K562 (cell line): ENCODE measurements at regions not wholly inside any gene's neighbourhood (a gene's known extent, or its start where the extent isn't known, plus 50 kb on each side); places are given as distances from the start of the nearest gene placed in this dataset.

Source experiments
- ATAC-seq: fragments of 200-7000 bp; cut with Tn5 transposase; 3 replicates; pipeline ENCODE4 v1.9.1; 2020; ENCODE audit warnings: moderate library complexity
- BruUV-seq: library from RNA; stranded (reverse); fragments of 400-500 nt; replicated peaks from 2 replicates; lab custom pipeline; 2021; lab: Mats Ljungman, UMichigan
- CTCF ChIA-PET: fragments of 300-600 bp; formaldehyde crosslinking; extraction: SDS; loops from one replicate; lab custom pipeline; 2021; ENCODE audit warnings: low intra/inter-chr PET ratio; lab: Yijun Ruan, JAX
- POLR2A ChIA-PET: fragments of 300-600, 350-650 bp; sonication (Branson Sonifier 250); formaldehyde crosslinking; extraction: SDS; loops from one replicate; lab custom pipeline; 2021; ENCODE audit warnings: antibody characterized with exemption, inconsistent platforms; lab: Yijun Ruan, JAX
- DNase-seq, 4 experiments: peaks; one replicate each; pipeline versions ENCODE4 v3.0.0 to v3.0.0-alpha.2; 2011 to 2018; ENCODE audit warnings: low spot score in 3 of 4, mixed read lengths in 3 of 4; ENCODE audit errors: extremely low read depth in 1 of 4
- FAIRE-seq: peaks from 2 replicates; lab custom pipeline; 2011; peaks lifted over from hg19 to GRCh38; lab: Jason Lieb, UNC
- H2AFZ ChIP-seq: 2 replicates; pipeline ENCODE4 v1.6.0; 2011; ENCODE audit warnings: low read depth, low read length, control low read depth, inconsistent platforms
- H3K27ac ChIP-seq: fragments of 200-600 bp; 3 replicates; pipeline ENCODE4 v1.8.0; 2011; ENCODE audit warnings: low read depth, mild to moderate bottlenecking, control low read depth, inconsistent platforms, low read length, moderate library complexity, mixed read lengths; ENCODE audit errors: extremely low read depth
- H3K27me3 ChIP-seq, 2 experiments: fragments of 300-600 bp in 1 of 2; 2 replicates in 1 of 2; 3 replicates in 1 of 2; pipeline versions ENCODE4 v1.6.0 to v1.8.0; 2011; ENCODE audit warnings: inconsistent platforms in 2 of 2, low read length in 2 of 2, mild to moderate bottlenecking in 1 of 2, mixed read lengths in 1 of 2, moderate library complexity in 1 of 2; ENCODE audit not compliant: control insufficient read depth in 2 of 2, insufficient read depth in 2 of 2
- H3K36me3 ChIP-seq: fragments of 300-600 bp; 3 replicates; pipeline ENCODE4 v1.8.0; 2011; ENCODE audit warnings: mild to moderate bottlenecking, low read length, inconsistent platforms; ENCODE audit not compliant: control insufficient read depth, insufficient read depth
- H3K4me1 ChIP-seq, 2 experiments: fragments of 200-600 bp in 1 of 2; replicated peaks in 1 of 2; 2 replicates in 1 of 2; 3 replicates in 1 of 2; pipeline versions ENCODE4 v1.5.1 to v1.8.0; 2011; ENCODE audit warnings: inconsistent platforms in 2 of 2, low read length in 2 of 2, mild to moderate bottlenecking in 1 of 2, mixed read lengths in 1 of 2, moderate library complexity in 1 of 2; ENCODE audit not compliant: control insufficient read depth in 2 of 2, insufficient read depth in 2 of 2
- H3K4me2 ChIP-seq: 2 replicates; pipeline ENCODE4 v1.6.1; 2011; ENCODE audit warnings: low read length, control low read depth, inconsistent platforms, mixed read lengths; ENCODE audit not compliant: insufficient read depth
- H3K4me3 ChIP-seq: fragments of 200-600 bp; sonication (generic), shearing (Covaris generic); 2 replicates; pipeline ENCODE4 v1.5.1; 2016; ENCODE audit warnings: control low read depth, inconsistent platforms
- H3K79me2 ChIP-seq: fragments of 200-600 bp; 3 replicates; pipeline ENCODE4 v1.8.0; 2011; ENCODE audit warnings: low read length, inconsistent platforms; ENCODE audit not compliant: control insufficient read depth, insufficient read depth
- H3K9ac ChIP-seq, 2 experiments: 2 replicates each; pipeline versions ENCODE4 v1.6.0 to v1.6.1; 2011; ENCODE audit warnings: low read depth in 2 of 2, low read length in 2 of 2, control low read depth in 1 of 2, inconsistent platforms in 1 of 2, mild to moderate bottlenecking in 1 of 2, mixed read lengths in 1 of 2; ENCODE audit not compliant: insufficient read depth in 1 of 2
- H3K9me1 ChIP-seq: one replicate; pipeline ENCODE4 v1.6.0; 2011; ENCODE audit warnings: inconsistent platforms, mild to moderate bottlenecking, low read length, moderate library complexity; ENCODE audit not compliant: control insufficient read depth, insufficient read depth
- H3K9me3 ChIP-seq: replicated peaks from 2 replicates; pipeline ENCODE4 v1.5.1; 2011; ENCODE audit warnings: low read depth, low read length, inconsistent platforms; ENCODE audit not compliant: control insufficient read depth, insufficient read depth
- H4K20me1 ChIP-seq: replicated peaks from 2 replicates; pipeline ENCODE4 v1.6.1; 2011; ENCODE audit warnings: low read length, inconsistent platforms, mixed read lengths; ENCODE audit not compliant: control insufficient read depth, insufficient read depth
- MXI1 ChIP-seq: IDR thresholded peaks from 2 replicates; pipeline ENCODE4 v1.6.1; 2011; ENCODE audit warnings: low read depth, mild to moderate bottlenecking, improper control_type of control experiment, low read length
- POU5F1 ChIP-seq: fragments of 150-350 bp; IDR thresholded peaks from 2 replicates; pipeline ENCODE4 v1.6.1; 2014; ENCODE audit warnings: borderline replicate concordance, low read length, low read depth, mild to moderate bottlenecking; ENCODE audit not compliant: partially characterized antibody
- SOX6 ChIP-seq: fragments of 450-650 bp; IDR thresholded peaks from 2 replicates; pipeline ENCODE4 v1.6.1; 2014; ENCODE audit warnings: mild to moderate bottlenecking
- TRIM25 ChIP-seq: fragments of 450-650 bp; IDR thresholded peaks from 2 replicates; pipeline ENCODE4 v1.7.0; 2016; ENCODE audit warnings: borderline replicate concordance
- ZNF778 ChIP-seq: fragments of 450-650 bp; formaldehyde crosslinking; IDR thresholded peaks from 2 replicates; pipeline ENCODE4 v1.4.0; 2020; ENCODE audit warnings: mild to moderate bottlenecking, moderate library complexity
- WGBS: fragments of 100-300 bp; shearing (Covaris generic); methylation state at CpG from one replicate; pipeline ENCODE4 v1.1.6; 2016; ENCODE audit warnings: low coverage, mixed read lengths; ENCODE audit not compliant: insufficient coverage; ENCODE audit errors: missing lambda C conversion rate; 5-methylcytosine and 5-hydroxymethylcytosine counted together
- in situ Hi-C: fragments of 300-500 bp; cut with MboI; formaldehyde crosslinking; loops from 4 replicates; pipeline ENCODE4 v1.15.0; 2018; ENCODE audit warnings: inconsistent platforms, mixed read lengths
- intact Hi-C: fragments of 100-400 bp; cut with micrococcal nuclease; formaldehyde crosslinking; loops from 2 replicates; pipeline ENCODE4 v1.14.2; 2022
- TF ChIP-seq, protein P1 (sequence below): fragments of 250-450 bp; sonication (Bioruptor Pico); IDR thresholded peaks from 2 replicates; pipeline ENCODE4 v1.5.0; 2021; ENCODE audit warnings: mild to moderate bottlenecking, borderline replicate concordance

DNA sequence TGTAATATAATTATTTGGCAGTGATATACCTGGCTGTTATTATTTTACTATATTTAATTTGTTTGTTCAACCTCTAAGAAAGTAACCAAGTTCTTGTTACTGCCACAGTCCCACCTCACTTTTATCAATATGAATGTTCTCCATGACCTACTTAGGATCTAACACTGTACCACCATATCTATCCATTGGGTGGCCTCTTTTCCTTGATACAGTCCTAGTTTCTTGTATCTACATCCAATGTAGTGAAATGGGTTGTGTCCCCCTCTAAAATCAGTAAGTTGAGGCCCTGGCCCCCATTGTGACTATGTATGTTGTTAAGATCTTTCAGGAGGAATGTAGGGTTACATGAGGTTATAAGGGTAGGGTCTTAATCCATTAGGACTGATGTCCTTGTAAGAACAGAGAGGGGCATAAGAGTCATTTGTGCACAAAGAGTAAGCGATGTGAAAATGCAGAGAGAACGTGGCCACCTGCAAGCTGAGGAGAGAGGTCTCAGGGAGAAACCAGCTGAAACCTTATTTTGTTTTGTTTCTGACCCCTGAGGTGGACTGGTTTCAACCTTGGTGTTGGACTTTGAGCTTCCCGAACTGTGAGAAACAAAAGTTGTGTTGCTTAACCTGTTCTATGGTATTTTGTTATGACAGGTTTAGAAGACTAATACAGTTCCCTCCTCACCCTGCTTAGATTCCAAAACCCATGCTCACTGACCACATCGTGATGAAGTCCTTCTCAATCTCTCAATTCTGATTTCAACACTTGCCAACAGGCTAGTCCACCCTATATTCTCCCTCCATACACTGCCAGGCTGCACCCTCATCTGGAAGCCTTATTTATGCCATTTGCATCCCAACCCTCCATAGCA lies 387.3 kb upstream of the EPHA7 start:
- Histone ChIP-seq H3K27me3 (no peaks in the 10 kb centered on the region), H4K20me1 (no peaks in the 10 kb centered on the region), H3K36me3 (no peaks in the 10 kb centered on the region), H3K27ac (no peak overlapping the region), H3K4me2 (no peak overlapping the region), H2AFZ (no peak overlapping the region), H3K79me2 (no peaks in the 10 kb centered on the region), H3K9me3 (no peaks in the 10 kb centered on the region), H3K9ac (no peak overlapping the region), H3K4me3 (no peak overlapping the region), H3K9me1 (no peaks in the 10 kb centered on the region), H3K4me1 (no peaks in the 10 kb centered on the region)
- ChIA-PET CTCF (no interaction called here), POLR2A (no interaction called here)
- no peak for DNase-seq
- intact Hi-C loops (no loop called here), in situ Hi-C loops (no loop called here)
- ATAC-seq, result no peak
- no peak for TF ChIP-seq POU5F1
- TF ChIP-seq MXI1, result no peak
- TF ChIP-seq TRIM25, result no peak
- TF ChIP-seq, protein P1, sequence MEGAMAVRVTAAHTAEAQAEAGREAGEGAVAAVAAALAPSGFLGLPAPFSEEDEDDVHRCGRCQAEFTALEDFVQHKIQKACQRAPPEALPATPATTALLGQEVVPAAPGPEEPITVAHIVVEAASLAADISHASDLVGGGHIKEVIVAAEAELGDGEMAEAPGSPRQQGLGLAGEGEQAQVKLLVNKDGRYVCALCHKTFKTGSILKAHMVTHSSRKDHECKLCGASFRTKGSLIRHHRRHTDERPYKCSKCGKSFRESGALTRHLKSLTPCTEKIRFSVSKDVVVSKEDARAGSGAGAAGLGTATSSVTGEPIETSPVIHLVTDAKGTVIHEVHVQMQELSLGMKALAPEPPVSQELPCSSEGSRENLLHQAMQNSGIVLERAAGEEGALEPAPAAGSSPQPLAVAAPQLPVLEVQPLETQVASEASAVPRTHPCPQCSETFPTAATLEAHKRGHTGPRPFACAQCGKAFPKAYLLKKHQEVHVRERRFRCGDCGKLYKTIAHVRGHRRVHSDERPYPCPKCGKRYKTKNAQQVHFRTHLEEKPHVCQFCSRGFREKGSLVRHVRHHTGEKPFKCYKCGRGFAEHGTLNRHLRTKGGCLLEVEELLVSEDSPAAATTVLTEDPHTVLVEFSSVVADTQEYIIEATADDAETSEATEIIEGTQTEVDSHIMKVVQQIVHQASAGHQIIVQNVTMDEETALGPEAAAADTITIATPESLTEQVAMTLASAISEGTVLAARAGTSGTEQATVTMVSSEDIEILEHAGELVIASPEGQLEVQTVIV, result no peak
- TF ChIP-seq SOX6, result no peak
- no peak for TF ChIP-seq ZNF778 (CRISPR knock-in tag)
- BruUV-seq, result no TSS peak
- WGBS, result 3% methylated on average over 4 of the region's 4 CpGs
- no peak for FAIRE-seq
